Effector CD8-positive, alpha-beta T cell (primary cell): ENCODE measurements at regions not wholly inside any gene's neighbourhood (a gene's known extent, or its start where the extent isn't known, plus 50 kb on each side); places are given as distances from the start of the nearest gene placed in this dataset.
"Not testable (repeated sequence)": the region's sequence is repeated elsewhere in the genome, so short reads cannot be mapped to it uniquely, and the experiment has no call there.

Source experiments
- DNase-seq: peaks from one replicate; lab custom pipeline; 2025; lab: John Stamatoyannopoulos, UW

- not testable (repeated sequence) for DNase-seq
Observed at GRCh38 chr1:148386031-148386398, 97.1 kb downstream of the PPIAL4G start.

DNA sequence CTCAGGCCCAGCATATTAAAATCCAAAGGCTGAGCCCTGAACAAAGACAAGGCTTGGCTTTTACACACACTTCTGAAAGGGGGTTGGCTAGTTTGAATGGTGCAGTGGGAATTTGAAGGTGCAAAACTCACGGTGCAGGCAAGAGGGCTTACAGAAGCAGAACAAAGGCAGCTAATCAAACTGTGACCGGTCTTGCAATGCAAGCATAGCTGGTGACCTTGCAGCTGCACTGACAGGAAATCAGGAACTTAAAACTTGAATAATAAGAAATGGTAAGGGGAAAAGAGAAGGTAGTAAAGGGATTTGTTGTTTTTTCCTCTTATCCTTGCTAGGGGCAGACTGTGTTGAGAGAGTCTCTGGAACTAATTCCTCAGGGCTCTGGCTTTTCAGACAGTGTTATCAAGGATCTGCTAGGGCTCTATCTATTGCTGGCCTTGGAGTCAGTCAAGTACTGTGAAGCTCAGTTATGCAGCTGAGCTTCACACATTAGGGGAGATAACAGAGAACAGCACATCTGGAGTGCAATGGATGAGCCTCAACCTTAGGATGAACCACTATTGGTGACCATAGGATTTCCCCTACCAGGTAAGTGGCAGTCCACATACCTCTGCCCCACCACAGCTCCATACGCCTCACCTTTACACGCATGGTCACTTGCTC is 97.6 kb downstream of the PPIAL4G start:
- DNase-seq = no peak

- no peak for DNase-seq
Observed at GRCh38 chr1:148383966-148384365, 99.1 kb downstream of the PPIAL4G start.

GRCh38 chr1:148379697-148380096 is 103.4 kb downstream of the PPIAL4G start:
- no peak for DNase-seq

GRCh38 chr1:148379170-148379500 is 104.0 kb downstream of the PPIAL4G start:
- DNase-seq = no peak

GRCh38 chr1:148377992-148378391 is 105.1 kb downstream of the PPIAL4G start:
- DNase-seq = not testable (repeated sequence)

DNA sequence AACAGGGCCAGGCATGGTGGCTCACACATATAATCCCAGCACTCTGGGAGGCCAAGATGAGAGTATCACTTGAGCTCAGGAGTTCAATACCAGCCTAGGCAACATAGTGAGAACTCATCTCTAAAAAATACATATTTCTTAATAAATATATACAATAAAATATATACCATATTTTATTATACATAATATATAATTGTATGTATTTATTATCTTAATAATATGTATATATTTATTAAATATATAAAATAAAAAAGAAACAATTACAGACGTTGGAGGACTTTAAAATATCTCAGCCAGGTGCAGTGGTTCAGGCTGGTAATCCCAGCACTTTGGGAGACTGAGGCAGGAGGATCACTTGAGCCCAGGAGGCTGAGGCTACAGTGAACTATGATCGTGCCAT is 106.1 kb downstream of the PPIAL4G start:
- not testable (repeated sequence) for DNase-seq

- DNase-seq = no peak
Observed at GRCh38 chr1:148374101-148374500, 109.0 kb downstream of the PPIAL4G start.

- DNase-seq = no peak
Observed at GRCh38 chr1:148373192-148373925, 109.7 kb downstream of the PPIAL4G start.

DNA sequence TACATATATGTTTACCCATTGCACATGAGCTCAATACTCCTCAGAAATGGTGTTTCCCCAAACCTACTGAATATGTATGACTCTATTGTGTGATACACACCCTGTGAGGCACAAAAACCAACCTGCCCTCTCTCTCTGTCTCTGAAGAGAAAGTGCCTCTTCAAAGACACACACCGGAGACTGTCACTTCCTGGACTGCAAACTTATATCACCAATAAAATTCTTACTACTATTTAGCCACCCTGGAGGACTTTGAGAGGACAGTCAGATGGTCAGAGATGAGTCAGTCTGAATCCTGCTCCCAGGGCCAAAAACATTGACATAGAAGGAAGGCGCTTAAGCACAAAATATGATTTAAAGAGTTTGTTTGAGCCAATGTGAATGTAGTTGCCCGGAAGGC is 110.4 kb downstream of the PPIAL4G start:
- peak; percentile 9 for DNase-seq

- DNase-seq = not testable (repeated sequence)
Observed at GRCh38 chr1:148372051-148372726, 110.9 kb downstream of the PPIAL4G start.

DNA sequence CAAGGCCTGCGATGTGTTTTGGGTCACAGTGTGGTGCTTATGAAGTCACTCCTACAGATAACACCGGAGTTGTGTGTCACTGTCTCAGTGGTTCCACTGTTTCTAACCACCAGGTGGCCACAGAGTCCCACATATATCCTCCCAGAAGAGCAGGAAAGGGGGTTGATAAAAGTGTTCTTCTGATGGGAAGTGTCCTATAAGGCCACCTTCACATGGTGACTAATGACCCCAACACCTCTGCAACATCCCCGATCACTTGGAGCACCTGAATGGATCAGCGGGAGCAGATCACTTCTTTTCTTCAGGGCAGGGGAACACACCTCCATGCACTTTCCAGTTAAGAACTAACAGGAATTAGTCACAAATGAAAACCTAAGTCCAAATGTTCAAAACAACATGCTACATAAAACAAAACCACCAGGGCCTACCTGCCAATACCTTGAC is 111.5 kb downstream of the PPIAL4G start:
- peak; percentile 52 for DNase-seq

- not testable (repeated sequence) for DNase-seq
Observed at GRCh38 chr1:148370661-148371060, 112.4 kb downstream of the PPIAL4G start.

GRCh38 chr1:148367596-148367995 is 115.5 kb downstream of the PPIAL4G start:
- DNase-seq = no peak

- not testable (repeated sequence) for DNase-seq
Observed at GRCh38 chr1:148366136-148366753, 116.9 kb downstream of the PPIAL4G start.

- not testable (repeated sequence) for DNase-seq
Observed at GRCh38 chr1:148365151-148365550, 118.0 kb downstream of the PPIAL4G start.

- DNase-seq = not testable (repeated sequence)
Observed at GRCh38 chr1:148363979-148364378, 119.1 kb downstream of the PPIAL4G start.

- no peak for DNase-seq
Observed at GRCh38 chr1:148363439-148363810, 119.7 kb downstream of the PPIAL4G start.

DNA sequence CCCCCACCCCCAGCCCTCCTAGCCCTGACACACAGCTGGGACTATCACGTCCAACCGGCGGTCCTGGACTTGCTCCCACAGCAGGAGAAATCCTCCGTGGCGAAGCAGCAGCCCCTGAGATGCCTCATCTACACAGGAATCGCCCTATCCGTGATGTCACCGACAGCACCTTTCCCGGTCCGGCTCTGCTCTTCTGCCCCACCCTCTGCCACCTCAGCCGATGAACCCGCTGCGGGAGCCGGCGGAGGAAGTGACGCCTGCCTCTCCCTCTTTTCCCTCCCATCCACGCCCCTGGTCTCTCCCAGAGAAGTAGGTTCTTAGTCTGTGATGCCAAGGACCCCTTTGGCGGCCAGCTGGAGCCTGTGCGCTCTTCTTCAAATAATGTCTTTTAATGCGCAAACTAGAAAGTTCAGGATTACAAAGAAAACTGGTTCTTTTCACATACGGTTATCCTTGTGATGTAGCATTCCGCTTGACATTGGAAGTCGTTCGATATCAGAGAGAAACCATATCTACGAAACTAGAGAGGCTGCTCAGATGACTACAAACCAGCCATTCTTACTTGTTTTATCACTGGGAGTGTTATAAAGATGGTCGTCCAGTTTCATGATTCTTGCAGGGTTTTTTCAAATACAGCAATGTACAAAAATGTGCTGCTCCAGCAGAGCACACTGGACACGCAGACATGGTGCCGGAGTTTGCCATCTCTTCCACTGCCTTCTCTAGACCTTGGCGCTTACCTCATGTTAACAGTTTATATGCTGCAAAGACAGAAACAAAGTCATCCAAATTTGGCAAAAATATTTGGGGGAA is 120.3 kb downstream of the PPIAL4G start:
- DNase-seq = peak; percentile 8

- no peak for DNase-seq
Observed at GRCh38 chr1:148362216-148362611, 120.9 kb downstream of the PPIAL4G start.

DNA sequence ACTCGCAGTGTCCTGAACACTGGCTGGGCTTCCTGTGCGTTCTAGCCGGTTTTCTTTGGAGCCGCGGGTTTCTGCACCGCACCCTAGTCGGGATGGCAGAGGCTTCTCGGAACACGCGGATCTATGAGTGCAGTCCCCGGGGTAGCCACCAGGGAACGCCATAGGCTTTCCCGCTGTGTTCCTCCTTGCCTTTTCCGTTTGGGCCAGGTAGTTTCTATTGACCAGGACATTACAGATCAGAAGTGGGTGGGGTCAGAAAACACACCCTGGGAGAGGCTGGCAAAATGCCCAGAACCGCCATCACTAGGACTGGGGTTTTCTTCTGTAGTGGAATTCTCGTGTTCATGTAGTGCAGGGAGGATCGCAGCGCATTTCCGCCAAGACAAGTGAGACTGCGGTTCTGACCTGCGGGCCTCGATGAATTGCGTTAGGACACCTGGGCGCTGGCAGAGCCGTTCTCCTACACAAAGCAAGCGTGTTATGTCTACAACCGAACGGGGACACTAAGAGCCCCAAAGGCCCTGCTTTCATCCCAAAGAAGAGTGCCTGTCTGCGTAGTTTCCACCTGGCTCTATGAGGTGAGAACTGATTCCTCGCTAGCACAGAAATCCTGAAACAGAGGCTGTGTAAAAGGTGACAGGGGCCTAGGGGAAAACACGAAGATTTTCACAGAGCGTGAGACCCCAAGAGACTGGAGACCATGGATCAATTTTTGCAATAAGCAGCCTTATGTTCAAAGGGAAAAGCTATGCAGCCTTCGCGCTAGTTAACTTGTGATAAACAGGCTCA is 121.5 kb downstream of the PPIAL4G start:
- DNase-seq = peak; percentile 43
